ENCODE measurements at regions not wholly inside any gene's neighbourhood (a gene's known extent, or its start where the extent isn't known, plus 50 kb on each side); places are given as distances from the start of the nearest gene placed in this dataset.

- Histone ChIP-seq H3K9me1 (replicated peaks; ENCODE audit: control insufficient read depth, extremely low read depth, insufficient read depth, low read length) (no peaks in the 10 kb centered on the region), H2AFZ (ENCODE audit: low read depth, low read length) (no peak overlapping the region), H3K27ac (ENCODE audit: insufficient read depth, low read depth, low read length) (no peak overlapping the region), H4K20me1 (replicated peaks; ENCODE audit: control insufficient read depth, extremely low read depth, insufficient read depth, low read length) (no peaks in the 10 kb centered on the region), H3K9me3 (replicated peaks; ENCODE audit: control insufficient read depth, insufficient read depth, low read length) (no peaks in the 10 kb centered on the region), H3K79me2 (ENCODE audit: control insufficient read depth, insufficient read depth, low read length) (no peaks in the 10 kb centered on the region), H3K9ac (replicated peaks; ENCODE audit: extremely low read depth, insufficient read depth, low read length) (no peak overlapping the region), H3K4me2 (ENCODE audit: insufficient read depth, low read length) (no peak overlapping the region), H3K4me3 (replicated peaks in 1 of 3; ENCODE audit: insufficient read depth in 1 of 3, low read depth in 1 of 3, low read length in 3 of 3) (no peak overlapping the region), H3K36me3 (ENCODE audit: control insufficient read depth in 2 of 2, extremely low read depth in 1 of 2, insufficient read depth in 2 of 2, low read length in 2 of 2) (no peaks in the 10 kb centered on the region), H3K27me3 (ENCODE audit: control insufficient read depth in 2 of 2, insufficient read depth in 2 of 2, low read length in 2 of 2) (no peaks in the 10 kb centered on the region), H3K4me1 (ENCODE audit: control insufficient read depth, extremely low read depth, insufficient read depth, low read length) (no peaks in the 10 kb centered on the region)
- DNase-seq (ENCODE audit: low read depth, low spot score) (no peak), FAIRE-seq (no peak)
- no TSS peak for BruUV-seq (replicated peaks)
- intact Hi-C loops (cut with micrococcal nuclease): no loop called here
- ChIA-PET POLR2A (no interaction called here), CTCF (no interaction called here)
- TF ChIP-seq MYC (IDR thresholded peaks at IDR 0.05; ENCODE audit: low read depth, low read length) (no peak), EZH2 (IDR thresholded peaks at IDR 0.05; ENCODE audit: borderline replicate concordance, low read depth, low read length, severe bottlenecking) (no peak), POLR2AphosphoS5 (IDR thresholded peaks at IDR 0.05; ENCODE audit: insufficient read depth, low read depth, low read length) (no peak), MAX (IDR thresholded peaks at IDR 0.05; ENCODE audit: insufficient read depth, insufficient read length) (no peak), CTCF (IDR thresholded peaks at IDR 0.05; ENCODE audit: extremely low read depth in 1 of 2, insufficient read depth in 1 of 2, low read depth in 1 of 2, low read length in 2 of 2) (no peak), JUN (IDR thresholded peaks at IDR 0.05; ENCODE audit: borderline replicate concordance, insufficient read depth, insufficient read length, low read depth) (no peak), FOS (IDR thresholded peaks at IDR 0.05; ENCODE audit: borderline replicate concordance, insufficient read depth, low read length) (no peak), POLR2A (IDR thresholded peaks at IDR 0.05; ENCODE audit: low read depth, low read length) (no peak)
- dilution Hi-C loops (cut with MboI; ENCODE audit: extremely low pct_ligation_motif_present, low sequenced_read_pairs): no loop called here
Measured at GRCh38 chrY:14300775-14301174, 223.6 kb upstream of the NLGN4Y start.

Measured in endothelial cell of umbilical vein (primary cell).